Osteoblast (primary cell): ENCODE measurements at regions not wholly inside any gene's neighbourhood (a gene's known extent, or its start where the extent isn't known, plus 50 kb on each side); places are given as distances from the start of the nearest gene placed in this dataset.

ENCODE experiments used
- DNase-seq: peaks from one replicate; pipeline ENCODE4 v3.0.0; 2011; ENCODE audit warnings: low spot score, mixed read lengths; ENCODE audit not compliant: insufficient read length; ENCODE audit errors: missing footprints
- H2AFZ ChIP-seq: 2 replicates; pipeline ENCODE4 v1.6.0; 2011; ENCODE audit warnings: mild to moderate bottlenecking, low read length
- H3K27ac ChIP-seq: 2 replicates; pipeline ENCODE4 v1.5.1; 2011; ENCODE audit warnings: mild to moderate bottlenecking, low read depth, low read length, moderate library complexity
- H3K27me3 ChIP-seq: 2 replicates; pipeline ENCODE4 v1.6.0; 2012; ENCODE audit warnings: mild to moderate bottlenecking, control low read depth, inconsistent platforms, low read length, moderate library complexity; ENCODE audit not compliant: insufficient read depth
- H3K36me3 ChIP-seq: 2 replicates; pipeline ENCODE4 v1.5.1; 2011; ENCODE audit warnings: mild to moderate bottlenecking, low read length, control low read depth, moderate library complexity; ENCODE audit not compliant: insufficient read depth
- H3K4me1 ChIP-seq: 2 replicates; pipeline ENCODE4 v1.5.1; 2011; ENCODE audit warnings: mild to moderate bottlenecking, low read length, control low read depth, moderate library complexity; ENCODE audit not compliant: insufficient read depth
- H3K4me2 ChIP-seq: 2 replicates; pipeline ENCODE4 v1.6.0; 2011; ENCODE audit warnings: mild to moderate bottlenecking, low read length; ENCODE audit not compliant: insufficient read depth
- H3K4me3 ChIP-seq: fragments of 200-600 bp; sonication (generic); 3 replicates; pipeline ENCODE4 v1.5.1; 2012; ENCODE audit warnings: mild to moderate bottlenecking, low read length, inconsistent platforms; ENCODE audit not compliant: insufficient read depth
- H3K79me2 ChIP-seq: 2 replicates; pipeline ENCODE4 v1.6.0; 2012; ENCODE audit warnings: mild to moderate bottlenecking, low read length, control low read depth, inconsistent platforms; ENCODE audit not compliant: insufficient read depth
- H3K9me3 ChIP-seq: 2 replicates; pipeline ENCODE4 v1.5.1; 2011; ENCODE audit warnings: low read depth, low read length, control low read depth
- H4K20me1 ChIP-seq: 2 replicates; pipeline ENCODE4 v1.6.0; 2012; ENCODE audit warnings: mild to moderate bottlenecking, low read length, control low read depth; ENCODE audit not compliant: insufficient read depth
- TF ChIP-seq, protein P1 (sequence below): IDR thresholded peaks from 2 replicates; pipeline ENCODE4 v1.5.1; 2011; ENCODE audit warnings: mild to moderate bottlenecking, low read depth, low read length, moderate library complexity; ENCODE audit errors: extremely low read depth

GRCh38 chr18:64288432-64288831 is 139.5 kb upstream of the LINC00305 start:
- Histone ChIP-seq H4K20me1 (no peaks in the 10 kb centered on the region), H3K4me2 (no peak overlapping the region), H3K36me3 (no peaks in the 10 kb centered on the region), H3K27me3 (no peaks in the 10 kb centered on the region), H3K27ac (no peak overlapping the region), H3K4me1 (no peaks in the 10 kb centered on the region), H3K79me2 (no peaks in the 10 kb centered on the region), H3K4me3 (no peak overlapping the region), H2AFZ (no peak overlapping the region), H3K9me3 (no peaks in the 10 kb centered on the region)
- no peak for DNase-seq
- TF ChIP-seq, protein P1, sequence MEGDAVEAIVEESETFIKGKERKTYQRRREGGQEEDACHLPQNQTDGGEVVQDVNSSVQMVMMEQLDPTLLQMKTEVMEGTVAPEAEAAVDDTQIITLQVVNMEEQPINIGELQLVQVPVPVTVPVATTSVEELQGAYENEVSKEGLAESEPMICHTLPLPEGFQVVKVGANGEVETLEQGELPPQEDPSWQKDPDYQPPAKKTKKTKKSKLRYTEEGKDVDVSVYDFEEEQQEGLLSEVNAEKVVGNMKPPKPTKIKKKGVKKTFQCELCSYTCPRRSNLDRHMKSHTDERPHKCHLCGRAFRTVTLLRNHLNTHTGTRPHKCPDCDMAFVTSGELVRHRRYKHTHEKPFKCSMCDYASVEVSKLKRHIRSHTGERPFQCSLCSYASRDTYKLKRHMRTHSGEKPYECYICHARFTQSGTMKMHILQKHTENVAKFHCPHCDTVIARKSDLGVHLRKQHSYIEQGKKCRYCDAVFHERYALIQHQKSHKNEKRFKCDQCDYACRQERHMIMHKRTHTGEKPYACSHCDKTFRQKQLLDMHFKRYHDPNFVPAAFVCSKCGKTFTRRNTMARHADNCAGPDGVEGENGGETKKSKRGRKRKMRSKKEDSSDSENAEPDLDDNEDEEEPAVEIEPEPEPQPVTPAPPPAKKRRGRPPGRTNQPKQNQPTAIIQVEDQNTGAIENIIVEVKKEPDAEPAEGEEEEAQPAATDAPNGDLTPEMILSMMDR, result no peak

GRCh38 chr18:64287926-64288325 is 139.0 kb upstream of the LINC00305 start:
- Histone ChIP-seq H3K36me3 (no peaks in the 10 kb centered on the region), H3K4me3 (no peak overlapping the region), H3K79me2 (no peaks in the 10 kb centered on the region), H3K27me3 (no peaks in the 10 kb centered on the region), H3K9me3 (no peaks in the 10 kb centered on the region), H3K27ac (no peak overlapping the region), H3K4me1 (no peaks in the 10 kb centered on the region), H3K4me2 (no peak overlapping the region), H2AFZ (no peak overlapping the region), H4K20me1 (no peaks in the 10 kb centered on the region)
- TF ChIP-seq, protein P1, result no peak
- DNase-seq, result no peak

- DNase-seq, result no peak
- H3K27me3 ChIP-seq, result no peaks in the 10 kb centered on the region
- no peaks in the 10 kb centered on the region for H3K79me2 ChIP-seq
- H4K20me1 ChIP-seq, result no peaks in the 10 kb centered on the region
- H3K36me3 ChIP-seq, result no peaks in the 10 kb centered on the region
- TF ChIP-seq, protein P1, result no peak
- H3K4me2 ChIP-seq, result no peak overlapping the region
- H3K9me3 ChIP-seq, result no peaks in the 10 kb centered on the region
- H3K4me1 ChIP-seq, result no peaks in the 10 kb centered on the region
- H3K4me3 ChIP-seq, result no peak overlapping the region
- no peak overlapping the region for H2AFZ ChIP-seq
- no peak overlapping the region for H3K27ac ChIP-seq
Observed at GRCh38 chr18:64283059-64283458, 134.2 kb upstream of the LINC00305 start.

- Histone ChIP-seq H2AFZ (no peak overlapping the region), H3K27me3 (no peaks in the 10 kb centered on the region), H3K36me3 (no peaks in the 10 kb centered on the region), H3K79me2 (no peaks in the 10 kb centered on the region), H3K27ac (no peak overlapping the region), H4K20me1 (no peaks in the 10 kb centered on the region), H3K9me3 (no peaks in the 10 kb centered on the region), H3K4me2 (no peak overlapping the region), H3K4me1 (no peaks in the 10 kb centered on the region), H3K4me3 (no peak overlapping the region)
- DNase-seq, result no peak
- TF ChIP-seq, protein P1, result no peak
Observed at GRCh38 chr18:64278026-64278425, 129.1 kb upstream of the LINC00305 start.
